Endothelial cell (in vitro differentiated cells): ENCODE measurements at regions not wholly inside any gene's neighbourhood (a gene's known extent, or its start where the extent isn't known, plus 50 kb on each side); places are given as distances from the start of the nearest gene placed in this dataset.
"Not testable (repeated sequence)": the region's sequence is repeated elsewhere in the genome, so short reads cannot be mapped to it uniquely, and the experiment has no call there.

Experiments used
- DNase-seq: peaks from one replicate; pipeline ENCODE4 v3.0.0; 2021; ENCODE audit warnings: low spot score
- H3K27ac Mint-ChIP-seq: one replicate; pipeline ENCODE4 v1.8.0; 2021; ENCODE audit warnings: mixed read lengths, inconsistent platforms; ENCODE audit not compliant: unreplicated experiment
- H3K27me3 Mint-ChIP-seq: one replicate; pipeline ENCODE4 v1.8.0; 2021; ENCODE audit warnings: mild to moderate bottlenecking, moderate library complexity, mixed read lengths, inconsistent platforms; ENCODE audit not compliant: unreplicated experiment
- H3K36me3 Mint-ChIP-seq: one replicate; pipeline ENCODE4 v1.8.0; 2021; ENCODE audit warnings: mild to moderate bottlenecking, low read depth, mixed read lengths, inconsistent platforms; ENCODE audit not compliant: unreplicated experiment
- H3K4me1 Mint-ChIP-seq: one replicate; pipeline ENCODE4 v1.8.0; 2021; ENCODE audit warnings: mild to moderate bottlenecking, mixed read lengths, inconsistent platforms; ENCODE audit not compliant: unreplicated experiment
- H3K4me3 Mint-ChIP-seq: one replicate; pipeline ENCODE4 v1.8.0; 2021; ENCODE audit warnings: mild to moderate bottlenecking, mixed read lengths, inconsistent platforms; ENCODE audit not compliant: unreplicated experiment
- H3K9me3 Mint-ChIP-seq: one replicate; pipeline ENCODE4 v1.8.0; 2021; ENCODE audit warnings: mixed read lengths, inconsistent platforms; ENCODE audit not compliant: unreplicated experiment
- TF ChIP-seq, protein P1 (sequence below): fragments of 200-600 bp; sonication (generic); IDR thresholded peaks from one replicate; pipeline ENCODE4 v1.5.0; 2021; ENCODE audit warnings: antibody characterized with exemption; ENCODE audit not compliant: unreplicated experiment

DNA sequence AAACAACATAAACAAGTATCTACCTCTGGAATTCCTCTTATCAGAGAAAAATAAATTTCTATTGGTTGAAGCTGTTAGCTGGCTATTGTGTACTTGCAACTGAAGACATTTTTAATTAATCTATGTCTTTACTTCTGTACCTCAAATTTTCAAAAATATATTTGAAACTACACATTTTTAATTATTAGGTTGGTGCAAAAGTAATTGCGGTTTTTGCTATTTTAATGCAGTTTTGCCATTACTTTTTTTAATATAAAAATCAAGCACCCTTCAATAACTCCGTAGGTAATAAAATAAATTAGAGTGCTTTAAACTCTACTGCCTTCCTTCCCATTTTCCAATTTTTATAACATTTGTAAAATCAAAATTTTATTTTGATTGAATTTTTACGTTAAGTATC lies 262.1 kb upstream of the DUSP10 start:
- TF ChIP-seq, protein P1, sequence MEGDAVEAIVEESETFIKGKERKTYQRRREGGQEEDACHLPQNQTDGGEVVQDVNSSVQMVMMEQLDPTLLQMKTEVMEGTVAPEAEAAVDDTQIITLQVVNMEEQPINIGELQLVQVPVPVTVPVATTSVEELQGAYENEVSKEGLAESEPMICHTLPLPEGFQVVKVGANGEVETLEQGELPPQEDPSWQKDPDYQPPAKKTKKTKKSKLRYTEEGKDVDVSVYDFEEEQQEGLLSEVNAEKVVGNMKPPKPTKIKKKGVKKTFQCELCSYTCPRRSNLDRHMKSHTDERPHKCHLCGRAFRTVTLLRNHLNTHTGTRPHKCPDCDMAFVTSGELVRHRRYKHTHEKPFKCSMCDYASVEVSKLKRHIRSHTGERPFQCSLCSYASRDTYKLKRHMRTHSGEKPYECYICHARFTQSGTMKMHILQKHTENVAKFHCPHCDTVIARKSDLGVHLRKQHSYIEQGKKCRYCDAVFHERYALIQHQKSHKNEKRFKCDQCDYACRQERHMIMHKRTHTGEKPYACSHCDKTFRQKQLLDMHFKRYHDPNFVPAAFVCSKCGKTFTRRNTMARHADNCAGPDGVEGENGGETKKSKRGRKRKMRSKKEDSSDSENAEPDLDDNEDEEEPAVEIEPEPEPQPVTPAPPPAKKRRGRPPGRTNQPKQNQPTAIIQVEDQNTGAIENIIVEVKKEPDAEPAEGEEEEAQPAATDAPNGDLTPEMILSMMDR, result no peak
- H3K36me3 Mint-ChIP-seq, result no peaks in the 10 kb centered on the region
- no peaks in the 10 kb centered on the region for H3K4me1 Mint-ChIP-seq
- H3K4me3 Mint-ChIP-seq, result no peak overlapping the region
- no peak overlapping the region for H3K27ac Mint-ChIP-seq
- no peak for DNase-seq
- no peaks in the 10 kb centered on the region for H3K9me3 Mint-ChIP-seq
- H3K27me3 Mint-ChIP-seq, result no peaks in the 10 kb centered on the region

DNA sequence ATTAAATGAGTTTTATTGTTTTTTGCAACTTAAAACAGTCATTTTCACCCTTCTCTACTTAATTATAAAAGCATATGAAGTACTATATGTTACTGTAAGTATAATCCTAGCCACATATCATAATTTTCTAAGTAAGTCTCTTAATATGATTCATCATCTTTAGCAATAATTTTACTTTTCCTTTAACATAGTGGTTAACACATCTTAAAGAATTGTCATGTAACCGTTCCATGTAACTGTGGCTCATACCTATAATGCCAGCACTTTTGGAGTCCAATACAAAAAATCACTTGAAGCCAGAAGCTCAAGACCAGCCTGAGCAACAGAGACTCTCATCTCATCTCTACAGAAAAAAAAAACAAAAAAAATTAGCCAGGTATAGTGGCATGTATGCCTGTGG lies 260.6 kb upstream of the DUSP10 start:
- Mint-ChIP-seq H3K9me3 (no peaks in the 10 kb centered on the region), H3K4me1 (no peaks in the 10 kb centered on the region), H3K36me3 (no peaks in the 10 kb centered on the region), H3K27me3 (no peaks in the 10 kb centered on the region), H3K4me3 (no peak overlapping the region), H3K27ac (no peak overlapping the region)
- DNase-seq, result no peak
- TF ChIP-seq, protein P1, result no peak

DNA sequence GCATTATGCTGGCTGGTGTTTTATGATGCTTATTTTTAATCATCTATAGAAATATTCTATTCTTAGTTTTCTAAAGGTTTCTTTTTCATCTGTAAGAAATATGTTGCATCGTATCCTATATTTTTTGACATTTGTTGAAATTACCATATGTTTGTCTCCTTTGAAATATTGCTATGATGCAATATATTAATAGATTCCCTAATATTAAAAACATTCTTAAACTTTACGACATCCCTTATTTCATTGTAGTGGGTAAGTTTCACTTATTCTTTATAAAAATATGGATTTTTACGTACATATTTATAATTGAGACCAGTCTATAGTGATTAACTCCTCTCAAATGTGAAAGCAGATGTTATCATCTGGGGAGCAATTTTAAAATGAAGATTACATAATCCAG lies 258.2 kb upstream of the DUSP10 start:
- Mint-ChIP-seq H3K9me3 (no peaks in the 10 kb centered on the region), H3K27me3 (no peaks in the 10 kb centered on the region), H3K27ac (no peak overlapping the region), H3K4me1 (no peaks in the 10 kb centered on the region), H3K4me3 (no peak overlapping the region), H3K36me3 (no peaks in the 10 kb centered on the region)
- TF ChIP-seq, protein P1, result no peak
- DNase-seq, result no peak

DNA sequence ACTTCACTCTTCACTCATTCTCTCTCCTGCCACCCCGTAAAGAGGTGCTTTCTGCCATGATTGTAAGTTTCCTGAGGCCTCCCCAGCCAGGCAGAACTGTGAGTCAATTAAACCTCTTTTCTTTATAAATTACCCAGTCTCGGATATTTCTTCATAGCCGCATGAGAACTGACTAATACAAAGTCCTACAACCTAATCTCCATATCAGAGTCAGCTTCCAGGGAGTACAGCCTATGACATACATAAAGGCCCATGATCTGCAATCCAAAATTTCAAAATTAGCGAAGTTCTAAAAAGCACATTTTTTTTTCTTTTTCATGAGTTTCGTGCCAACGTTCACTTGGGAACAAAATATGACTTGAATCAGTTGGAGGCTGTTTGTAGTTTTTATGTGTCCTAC lies 256.9 kb upstream of the DUSP10 start:
- H3K9me3 Mint-ChIP-seq, result no peaks in the 10 kb centered on the region
- no peak for DNase-seq
- H3K4me3 Mint-ChIP-seq, result no peak overlapping the region
- TF ChIP-seq, protein P1, result no peak
- H3K4me1 Mint-ChIP-seq, result no peaks in the 10 kb centered on the region
- no peak overlapping the region for H3K27ac Mint-ChIP-seq
- H3K27me3 Mint-ChIP-seq, result no peaks in the 10 kb centered on the region
- H3K36me3 Mint-ChIP-seq, result no peaks in the 10 kb centered on the region

DNA sequence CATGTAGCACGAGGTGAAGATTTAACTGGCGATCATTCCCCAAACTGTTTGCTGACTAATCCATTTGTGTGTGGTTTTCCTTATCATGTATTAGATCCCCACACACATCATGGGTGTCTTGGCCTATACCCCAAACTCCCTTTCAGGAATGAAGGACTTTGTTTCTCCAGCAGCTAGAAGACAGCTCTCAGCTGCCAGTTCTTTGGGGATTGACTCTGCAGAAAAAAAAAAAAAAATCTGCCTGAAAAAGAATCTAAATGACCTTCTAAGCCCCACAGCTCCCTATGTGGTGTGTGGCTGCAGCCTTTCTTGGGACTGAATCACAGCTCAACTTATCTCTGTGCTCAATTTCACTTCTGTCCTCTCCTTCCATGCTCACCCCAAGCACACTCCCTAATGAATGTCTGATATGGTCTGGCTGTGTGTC lies 256.3 kb upstream of the DUSP10 start:
- H3K36me3 Mint-ChIP-seq, result no peaks in the 10 kb centered on the region
- no peaks in the 10 kb centered on the region for H3K27me3 Mint-ChIP-seq
- no peak overlapping the region for H3K27ac Mint-ChIP-seq
- TF ChIP-seq, protein P1, result no peak
- no peak for DNase-seq
- H3K4me3 Mint-ChIP-seq, result no peak overlapping the region
- no peaks in the 10 kb centered on the region for H3K9me3 Mint-ChIP-seq
- H3K4me1 Mint-ChIP-seq, result no peaks in the 10 kb centered on the region

DNA sequence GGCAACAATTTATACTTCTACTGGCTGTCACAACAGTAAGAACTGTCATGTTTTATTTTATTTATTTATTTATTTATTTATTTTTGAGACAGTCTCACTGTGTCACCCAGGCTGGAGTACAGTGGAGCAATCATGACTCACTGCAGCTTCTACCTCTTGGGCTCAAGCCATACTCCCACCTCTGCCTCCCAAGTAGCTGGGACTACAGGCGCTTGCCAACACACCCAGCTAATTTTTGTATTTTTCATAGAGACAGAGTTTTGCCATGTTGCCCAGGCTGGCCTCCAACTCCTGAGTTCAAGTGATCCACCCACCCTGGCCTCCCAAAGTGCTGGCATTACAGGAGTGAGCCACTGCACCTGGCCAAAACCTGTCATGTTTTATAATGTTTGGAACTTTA lies 255.1 kb upstream of the DUSP10 start:
- H3K27me3 Mint-ChIP-seq, H3K4me3 Mint-ChIP-seq, H3K27ac Mint-ChIP-seq, H3K9me3 Mint-ChIP-seq, DNase-seq, H3K36me3 Mint-ChIP-seq, H3K4me1 Mint-ChIP-seq: not testable (repeated sequence)
